GM21367 (cell line): ENCODE measurements at regions not wholly inside any gene's neighbourhood (a gene's known extent, or its start where the extent isn't known, plus 50 kb on each side); places are given as distances from the start of the nearest gene placed in this dataset.

Experiments used
- ATAC-seq: cut with Tn5 transposase; IDR thresholded peaks from one replicate; pipeline ENCODE4 v1.9.1; 2021; ENCODE audit not compliant: unreplicated experiment

- no peak for ATAC-seq
These were observed 763.1 kb upstream of the COBL start for GRCh38 chr7:52079726-52080125.

- no peak for ATAC-seq
These were observed 761.0 kb upstream of the COBL start for GRCh38 chr7:52077571-52077970.

GRCh38 chr7:52074912-52075311 is 758.3 kb upstream of the COBL start:
- no peak for ATAC-seq

- ATAC-seq, result no peak
These were observed 757.5 kb upstream of the COBL start for GRCh38 chr7:52074071-52074470.

GRCh38 chr7:52071744-52072143 is 755.1 kb upstream of the COBL start:
- ATAC-seq, result no peak

GRCh38 chr7:52064493-52064892 is 747.9 kb upstream of the COBL start:
- ATAC-seq, result no peak

- no peak for ATAC-seq
These were observed 745.1 kb upstream of the COBL start for GRCh38 chr7:52061666-52062065.

GRCh38 chr7:52053525-52053924 is 736.9 kb upstream of the COBL start:
- ATAC-seq, result no peak

- ATAC-seq, result no peak
These were observed 714.1 kb upstream of the COBL start for GRCh38 chr7:52030722-52031121.

GRCh38 chr7:52026140-52026539 is 709.5 kb upstream of the COBL start:
- ATAC-seq, result no peak

GRCh38 chr7:52021343-52021742 is 704.7 kb upstream of the COBL start:
- no peak for ATAC-seq

GRCh38 chr7:52018680-52019054 is 702.1 kb upstream of the COBL start:
- no peak for ATAC-seq

GRCh38 chr7:52017802-52018679 is 701.4 kb upstream of the COBL start:
- no peak for ATAC-seq

GRCh38 chr7:52009181-52009580 is 692.6 kb upstream of the COBL start:
- ATAC-seq, result no peak

GRCh38 chr7:52006674-52007073 is 690.1 kb upstream of the COBL start:
- no peak for ATAC-seq

GRCh38 chr7:52005613-52006012 is 689.0 kb upstream of the COBL start:
- no peak for ATAC-seq

GRCh38 chr7:51995596-51996179 is 679.1 kb upstream of the COBL start:
- no peak for ATAC-seq

GRCh38 chr7:51982653-51983052 is 666.0 kb upstream of the COBL start:
- no peak for ATAC-seq

- no peak for ATAC-seq
These were observed 664.2 kb upstream of the COBL start for GRCh38 chr7:51980812-51981211.

GRCh38 chr7:51980313-51980712 is 663.7 kb upstream of the COBL start:
- no peak for ATAC-seq

GRCh38 chr7:51977913-51978312 is 661.3 kb upstream of the COBL start:
- no peak for ATAC-seq

GRCh38 chr7:51973939-51974338 is 657.3 kb upstream of the COBL start:
- no peak for ATAC-seq

GRCh38 chr7:51973071-51973470 is 656.5 kb upstream of the COBL start:
- no peak for ATAC-seq
